Transverse colon (tissue), 3 donors: ENCODE measurements at regions not wholly inside any gene's neighbourhood (a gene's known extent, or its start where the extent isn't known, plus 50 kb on each side); places are given as distances from the start of the nearest gene placed in this dataset.

Experiments used
- CTCF ChIP-seq, 5 experiments: fragments of 200-600 bp in 3 of 5; fragments of 450-650 bp in 2 of 5; sonication (generic) in 3 of 5; IDR thresholded peaks; 1 replicate in 2 of 5; 2 replicates in 3 of 5; pipeline ENCODE4 v1.5.1; 2016 to 2017; ENCODE audit warnings: antibody characterized with exemption in 5 of 5, inconsistent platforms in 3 of 5, mild to moderate bottlenecking in 2 of 5, moderate library complexity in 1 of 5
- POLR2A ChIP-seq: fragments of 450-650 bp; IDR thresholded peaks from one replicate; pipeline ENCODE4 v1.6.1; 2016; ENCODE audit warnings: antibody characterized with exemption, mild to moderate bottlenecking, moderate library complexity

GRCh38 chr12:47328831-47329545, 249.2 kb upstream of the AMIGO2 start:
- TF ChIP-seq POLR2A: no peak
- no peak for TF ChIP-seq CTCF (IDR thresholded peaks at IDR 0.05)
